ENCODE measurements at regions not wholly inside any gene's neighbourhood (a gene's known extent, or its start where the extent isn't known, plus 50 kb on each side); places are given as distances from the start of the nearest gene placed in this dataset.

DNA sequence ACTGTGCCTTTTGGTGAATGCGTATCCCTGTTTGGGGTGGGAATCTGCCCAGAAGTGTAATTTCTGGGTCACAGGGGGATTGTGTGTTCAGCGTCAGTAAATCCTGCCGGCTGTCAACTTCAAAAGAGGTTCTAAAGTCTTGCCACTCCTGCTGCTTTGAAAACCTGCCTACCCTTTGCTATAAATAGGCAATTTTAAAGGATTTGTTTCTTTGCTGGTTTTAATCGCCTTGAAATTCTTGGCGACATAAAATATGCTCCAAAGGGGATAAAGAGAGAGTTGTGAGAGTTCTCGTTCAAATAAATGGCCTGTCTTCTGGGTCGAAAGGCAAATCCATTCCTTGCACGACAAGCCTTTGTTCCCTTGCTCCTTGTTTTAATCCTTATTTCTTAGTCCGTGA, 143.4 kb downstream of the IRF8 start:
- Histone ChIP-seq H3K27ac (ENCODE audit: low read depth, low read length) (no peak overlapping the region), H3K4me1 (ENCODE audit: insufficient read depth, low read length) (no peaks in the 10 kb centered on the region), H3K27me3 (ENCODE audit: insufficient read depth, low read length) (peaks cover 8% of the 10 kb centered on the region; the same call in 1 of the 2 replicates), H3K9me3 (ENCODE audit: insufficient read depth, low read depth, low read length) (no peaks in the 10 kb centered on the region), H3K36me3 (ENCODE audit: insufficient read depth, low read length) (no peaks in the 10 kb centered on the region), H3K4me3 (ENCODE audit: low read length) (no peak overlapping the region), H3K9ac (ENCODE audit: low read depth, low read length) (no peak overlapping the region)
- WGBS = 89% methylated on average over 9 of the region's 9 CpGs

DNA sequence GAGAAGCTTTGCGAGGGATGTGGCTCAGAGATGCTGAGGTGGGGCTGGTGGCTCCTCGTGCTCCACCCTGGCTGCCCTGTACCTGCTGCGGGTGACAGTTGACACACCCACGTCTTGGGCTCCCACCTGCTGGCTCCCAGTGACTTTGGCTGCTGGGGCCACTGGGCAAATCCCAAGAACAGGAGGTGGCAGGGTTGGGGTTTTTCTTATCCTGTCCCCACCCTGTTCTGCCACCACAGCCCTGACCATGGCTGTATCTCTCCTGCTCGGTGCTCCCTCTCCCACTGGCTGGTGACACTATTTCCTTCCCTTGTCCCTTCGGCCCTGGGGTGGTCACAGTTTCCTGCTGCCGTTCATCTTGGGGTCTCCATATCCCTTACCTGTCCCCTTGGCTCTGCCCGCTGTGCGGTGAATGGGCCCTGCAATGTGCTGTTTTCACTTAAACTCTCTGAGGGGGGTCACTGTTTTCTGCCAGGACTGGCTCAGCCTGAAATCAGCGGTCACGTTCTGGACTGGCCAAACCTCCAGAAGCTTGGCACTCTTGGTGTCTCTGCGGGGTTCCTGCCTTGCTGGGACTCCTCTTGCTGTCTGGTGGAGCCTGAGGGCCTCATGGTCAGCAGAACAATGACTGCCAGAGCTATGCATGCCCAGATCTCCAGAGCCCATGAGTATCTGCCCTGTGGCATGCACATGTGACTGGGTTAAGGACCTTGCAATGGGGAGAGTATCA, 144.2 kb downstream of the IRF8 start:
- Histone ChIP-seq H3K4me1 (ENCODE audit: insufficient read depth, low read length) (peaks cover 3% of the 10 kb centered on the region; the same call in 1 of the 2 replicates), H3K9me3 (ENCODE audit: insufficient read depth, low read depth, low read length) (no peaks in the 10 kb centered on the region), H3K4me3 (ENCODE audit: low read length) (no peak overlapping the region), H3K36me3 (ENCODE audit: insufficient read depth, low read length) (no peaks in the 10 kb centered on the region), H3K9ac (ENCODE audit: low read depth, low read length) (no peak overlapping the region), H3K27ac (ENCODE audit: low read depth, low read length) (no peak overlapping the region), H3K27me3 (ENCODE audit: insufficient read depth, low read length) (peaks cover 11% of the 10 kb centered on the region; the same call in 1 of the 2 replicates)
- WGBS = 91% methylated on average over 12 of the region's 12 CpGs

DNA sequence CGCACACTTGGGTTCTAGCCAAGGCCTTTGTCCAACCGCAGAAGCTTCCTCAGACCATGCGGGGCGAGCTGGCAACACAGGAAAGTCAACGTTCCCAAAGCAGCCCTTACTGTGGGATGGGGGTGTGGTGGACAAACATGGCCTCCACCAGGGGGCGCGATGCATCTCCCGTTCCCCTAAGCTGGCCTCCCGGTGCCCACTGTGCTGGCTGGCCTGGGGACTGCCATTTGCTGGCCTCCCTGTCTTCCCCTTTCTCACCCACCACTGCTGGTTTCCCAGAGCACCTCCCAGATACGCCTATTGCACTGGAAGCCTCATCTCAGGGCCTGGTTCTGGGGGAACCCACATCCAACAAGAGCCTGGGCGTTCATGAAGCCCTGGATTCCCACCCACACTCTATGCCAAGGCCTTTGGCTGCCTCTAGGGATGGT, 145.3 kb downstream of the IRF8 start:
- 42% methylated on average over 11 of the region's 11 CpGs for whole genome bisulfite sequencing

DNA sequence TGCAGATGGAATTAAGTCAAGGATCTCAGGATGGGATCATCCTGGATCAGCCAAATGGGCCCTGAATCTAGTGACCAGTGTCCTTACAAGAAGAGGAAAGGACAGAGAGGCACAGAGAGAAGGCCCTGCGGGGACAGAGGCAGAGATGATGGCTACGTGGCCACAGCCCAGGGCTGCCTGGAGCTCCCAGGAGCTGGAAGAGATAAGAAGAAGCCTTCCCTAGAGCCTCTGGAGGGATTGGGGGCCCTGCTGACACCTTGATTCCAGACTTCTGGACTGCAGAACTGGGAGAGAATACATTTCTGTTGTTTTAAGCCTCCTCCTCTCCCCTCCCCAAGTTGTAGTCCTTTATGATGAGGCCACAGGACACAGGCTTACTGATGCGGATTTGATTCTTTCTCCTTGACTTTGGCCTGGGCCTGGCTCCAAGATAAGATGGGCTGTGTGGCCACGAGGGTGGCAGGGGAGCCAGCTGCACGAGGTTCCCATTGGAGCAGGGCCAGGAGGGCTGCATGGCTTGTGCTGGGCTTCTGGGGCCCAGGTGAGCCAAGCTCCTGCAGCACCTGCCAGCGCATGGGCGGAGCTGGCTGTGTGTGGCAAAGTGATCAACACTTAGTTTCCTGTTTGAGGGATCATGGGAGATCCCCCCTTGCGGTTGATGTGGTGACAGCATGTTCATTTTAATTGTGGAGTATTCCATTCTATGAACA, 146.1 kb downstream of the IRF8 start:
- Histone ChIP-seq H3K4me3 (ENCODE audit: low read length) (no peak overlapping the region), H3K4me1 (ENCODE audit: insufficient read depth, low read length) (peaks cover 6% of the 10 kb centered on the region; the same call in 1 of the 2 replicates), H3K9me3 (ENCODE audit: insufficient read depth, low read depth, low read length) (no peaks in the 10 kb centered on the region), H3K27me3 (ENCODE audit: insufficient read depth, low read length) (peaks cover 11% of the 10 kb centered on the region; the same call in 1 of the 2 replicates), H3K36me3 (ENCODE audit: insufficient read depth, low read length) (no peaks in the 10 kb centered on the region), H3K9ac (ENCODE audit: low read depth, low read length) (no peak overlapping the region), H3K27ac (ENCODE audit: low read depth, low read length) (no peak overlapping the region)
- 84% methylated on average over 8 of the region's 8 CpGs for WGBS

More for the DNA sequence above, 145.3 kb downstream of the IRF8 start:
- peaks cover 6% of the 10 kb centered on the region; the same call in 1 of the 2 replicates for H3K4me1 ChIP-seq (ENCODE audit: insufficient read depth, low read length)
- H3K9ac ChIP-seq (ENCODE audit: low read depth, low read length) = no peak overlapping the region
- H3K9me3 ChIP-seq (ENCODE audit: insufficient read depth, low read depth, low read length) = no peaks in the 10 kb centered on the region
- H3K36me3 ChIP-seq (ENCODE audit: insufficient read depth, low read length) = no peaks in the 10 kb centered on the region
- peaks cover 11% of the 10 kb centered on the region; the same call in 1 of the 2 replicates for H3K27me3 ChIP-seq (ENCODE audit: insufficient read depth, low read length)
- H3K4me3 ChIP-seq (ENCODE audit: low read length) = no peak overlapping the region
- no peak overlapping the region for H3K27ac ChIP-seq (ENCODE audit: low read depth, low read length)

DNA sequence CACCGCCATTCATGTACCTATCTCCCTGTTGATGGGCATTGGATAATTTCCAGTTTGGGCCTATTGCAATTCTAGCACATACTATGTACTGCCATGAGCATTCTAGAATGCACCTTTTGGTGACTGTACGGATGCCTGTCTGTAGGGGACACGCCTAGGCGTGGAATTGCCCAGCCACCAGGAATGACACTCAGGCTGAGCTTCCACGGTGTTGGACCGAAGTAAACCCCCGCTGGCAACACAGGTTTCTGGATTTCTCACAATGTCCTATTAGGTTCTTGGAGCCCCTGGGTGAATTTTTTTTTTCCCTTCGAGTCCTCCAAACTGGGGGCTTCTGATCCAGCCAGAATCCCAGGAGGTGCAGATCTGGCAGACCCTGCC, 146.6 kb downstream of the IRF8 start:
- no peaks in the 10 kb centered on the region for H3K9me3 ChIP-seq (ENCODE audit: insufficient read depth, low read depth, low read length)
- H3K36me3 ChIP-seq (ENCODE audit: insufficient read depth, low read length) = no peaks in the 10 kb centered on the region
- H3K4me1 ChIP-seq (ENCODE audit: insufficient read depth, low read length) = peaks cover 6% of the 10 kb centered on the region; the same call in 1 of the 2 replicates
- H3K27ac ChIP-seq (ENCODE audit: low read depth, low read length) = no peak overlapping the region
- 93% methylated on average over 8 of the region's 8 CpGs for WGBS
- no peak overlapping the region for H3K9ac ChIP-seq (ENCODE audit: low read depth, low read length)
- H3K4me3 ChIP-seq (ENCODE audit: low read length) = no peak overlapping the region
- peaks cover 11% of the 10 kb centered on the region; the same call in 1 of the 2 replicates for H3K27me3 ChIP-seq (ENCODE audit: insufficient read depth, low read length)

DNA sequence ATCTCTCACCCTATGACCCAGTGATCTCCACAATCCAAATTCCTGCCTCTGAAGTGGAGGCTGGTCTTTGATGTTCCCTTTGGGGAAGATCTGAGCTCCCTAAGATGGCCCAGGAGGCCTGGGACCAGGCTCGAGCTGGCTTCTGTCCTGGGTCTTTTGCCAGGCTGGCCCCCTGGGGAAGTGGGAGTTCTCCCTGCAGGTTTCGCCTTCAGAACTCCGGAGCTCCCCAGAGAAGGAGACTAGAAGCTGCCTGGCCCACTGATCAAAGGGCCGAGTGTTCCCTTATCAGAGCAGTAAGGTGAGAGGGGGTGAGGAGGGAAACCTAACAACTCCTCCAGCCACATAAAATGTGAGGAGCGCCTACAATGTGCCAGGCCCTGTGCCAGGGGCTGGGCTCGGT, 147.1 kb downstream of the IRF8 start:
- Histone ChIP-seq H3K27ac (ENCODE audit: low read depth, low read length) (no peak overlapping the region), H3K4me3 (ENCODE audit: low read length) (no peak overlapping the region), H3K27me3 (ENCODE audit: insufficient read depth, low read length) (peaks cover 10% of the 10 kb centered on the region; the same call in 1 of the 2 replicates), H3K36me3 (ENCODE audit: insufficient read depth, low read length) (no peaks in the 10 kb centered on the region), H3K9ac (ENCODE audit: low read depth, low read length) (no peak overlapping the region), H3K9me3 (ENCODE audit: insufficient read depth, low read depth, low read length) (no peaks in the 10 kb centered on the region), H3K4me1 (ENCODE audit: insufficient read depth, low read length) (peaks cover 6% of the 10 kb centered on the region; the same call in 1 of the 2 replicates)
- 73% methylated on average over 6 of the region's 6 CpGs for WGBS

DNA sequence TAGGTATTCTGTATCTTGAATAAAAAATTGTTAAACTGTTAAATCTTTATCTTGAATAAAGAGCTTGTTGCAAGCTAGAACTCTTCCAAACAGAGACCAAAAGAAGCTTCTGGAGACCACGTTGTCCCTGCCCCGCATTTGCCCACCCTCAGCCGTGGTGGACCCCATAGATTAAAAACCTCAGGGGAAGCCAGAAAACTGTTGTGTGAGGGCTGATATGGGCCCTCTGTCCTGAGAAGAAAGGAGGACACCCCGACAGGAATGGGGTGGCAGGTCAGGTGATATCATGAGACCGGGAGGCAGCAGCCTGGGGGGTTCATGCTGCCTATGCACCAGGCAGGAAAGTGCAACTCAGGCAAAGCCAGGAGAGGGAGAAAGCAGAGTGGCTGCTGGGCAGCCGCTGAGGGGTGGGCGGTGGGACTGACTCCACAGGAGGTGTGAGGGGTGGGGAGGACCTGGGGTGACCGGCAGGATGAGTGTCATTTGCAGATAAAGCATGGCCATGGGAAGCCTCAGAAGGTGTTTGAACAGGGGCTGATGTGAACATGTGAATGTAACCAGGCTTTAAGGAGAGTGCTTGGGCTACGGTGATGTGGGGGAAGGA, 147.8 kb downstream of the IRF8 start:
- H3K9me3 ChIP-seq (ENCODE audit: insufficient read depth, low read depth, low read length) = no peaks in the 10 kb centered on the region
- 59% methylated on average over 9 of the region's 9 CpGs for WGBS
- no peaks in the 10 kb centered on the region for H3K36me3 ChIP-seq (ENCODE audit: insufficient read depth, low read length)
- 0 out of 2 replicates have a peak, but pooled peaks cover 4% of the 10 kb centered on the region for H3K27me3 ChIP-seq (ENCODE audit: insufficient read depth, low read length)
- no peak overlapping the region for H3K4me3 ChIP-seq (ENCODE audit: low read length)
- H3K27ac ChIP-seq (ENCODE audit: low read depth, low read length) = no peak overlapping the region
- peaks cover 6% of the 10 kb centered on the region; the same call in 1 of the 2 replicates for H3K4me1 ChIP-seq (ENCODE audit: insufficient read depth, low read length)
- H3K9ac ChIP-seq (ENCODE audit: low read depth, low read length) = no peak overlapping the region

DNA sequence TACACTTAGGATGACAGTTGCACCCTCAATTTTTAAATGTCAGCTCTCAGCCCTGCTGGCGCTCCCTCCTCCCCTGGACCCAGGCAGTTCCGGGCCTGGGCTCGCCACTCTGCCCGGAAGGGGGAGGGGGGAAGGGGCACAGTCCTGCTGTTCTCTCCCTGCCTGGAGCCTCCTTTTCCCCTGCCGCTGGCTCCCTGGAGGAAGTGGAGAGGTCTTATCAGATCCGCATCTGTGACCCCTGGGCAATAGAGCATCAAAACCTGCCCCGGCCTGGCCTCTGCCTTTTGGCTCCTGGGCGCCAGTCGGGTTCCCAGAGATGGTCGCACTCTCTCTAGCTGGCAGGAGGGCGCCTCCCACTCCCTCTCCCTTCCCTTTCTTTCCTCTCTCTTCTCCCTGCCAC, 149.3 kb downstream of the IRF8 start:
- Histone ChIP-seq H3K27ac (ENCODE audit: low read depth, low read length) (no peak overlapping the region), H3K36me3 (ENCODE audit: insufficient read depth, low read length) (no peaks in the 10 kb centered on the region), H3K4me3 (ENCODE audit: low read length) (no peak overlapping the region), H3K9ac (ENCODE audit: low read depth, low read length) (no peak overlapping the region), H3K9me3 (ENCODE audit: insufficient read depth, low read depth, low read length) (no peaks in the 10 kb centered on the region), H3K4me1 (ENCODE audit: insufficient read depth, low read length) (peaks cover 6% of the 10 kb centered on the region; the same call in 1 of the 2 replicates), H3K27me3 (ENCODE audit: insufficient read depth, low read length) (0 out of 2 replicates have a peak, but pooled peaks cover 4% of the 10 kb centered on the region)
- 50% methylated on average over 11 of the region's 11 CpGs for WGBS

DNA sequence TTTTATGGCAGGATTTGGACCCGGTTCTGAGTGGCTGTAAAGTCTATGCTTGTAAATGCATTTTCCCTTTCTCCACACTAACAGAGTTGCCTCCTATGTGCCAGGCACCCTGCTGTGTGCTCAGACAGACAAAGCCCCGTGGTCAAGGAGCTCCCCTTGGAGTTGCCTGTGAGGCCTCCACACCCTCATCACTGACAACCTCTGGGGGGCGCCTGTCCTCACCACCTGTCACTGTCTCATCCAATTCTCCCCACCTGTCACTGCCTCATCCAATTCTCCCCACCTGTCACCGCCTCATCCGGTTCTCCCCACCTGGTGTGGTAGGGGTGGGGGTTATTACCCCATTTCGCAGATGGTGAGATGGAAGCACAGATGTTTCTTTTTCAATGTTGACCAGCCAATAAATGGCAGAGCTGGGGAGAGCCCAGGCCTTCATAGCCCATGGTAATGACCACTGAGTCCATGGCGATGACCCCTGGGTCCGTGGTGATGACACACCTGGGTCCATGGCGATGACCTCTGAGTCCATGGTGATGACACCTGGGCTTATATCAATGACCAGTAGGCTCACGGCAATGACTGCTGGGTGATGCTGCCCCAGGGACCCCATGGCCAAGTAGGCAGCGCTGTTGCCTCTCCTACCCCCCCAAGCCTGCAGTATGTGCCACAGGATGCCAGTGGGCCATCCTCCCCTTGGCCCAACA, 150.1 kb downstream of the IRF8 start:
- H3K27me3 ChIP-seq (ENCODE audit: insufficient read depth, low read length) = 0 out of 2 replicates have a peak, but pooled peaks cover 4% of the 10 kb centered on the region
- no peaks in the 10 kb centered on the region for H3K36me3 ChIP-seq (ENCODE audit: insufficient read depth, low read length)
- 84% methylated on average over 10 of the region's 11 CpGs for WGBS

DNA sequence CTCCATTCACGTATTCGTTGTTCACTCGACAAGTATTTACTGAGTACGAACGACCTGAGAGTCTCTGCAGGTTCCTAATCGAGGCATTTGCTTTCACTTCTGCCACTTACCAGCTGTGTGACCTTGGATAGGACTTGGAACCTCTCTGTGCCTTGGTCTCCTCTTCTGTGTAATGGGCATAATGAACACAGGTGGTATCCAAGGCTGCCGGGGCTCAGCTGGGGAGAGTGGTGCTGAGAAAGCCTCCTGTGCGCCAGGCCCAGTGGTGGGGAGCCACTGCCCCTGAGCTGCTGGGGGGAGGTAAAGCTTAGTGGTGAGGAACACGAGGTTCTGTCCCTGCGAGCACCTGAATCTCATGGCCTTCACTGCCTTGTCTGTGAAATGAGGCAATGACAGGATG, 150.7 kb downstream of the IRF8 start:
- H3K27me3 ChIP-seq (ENCODE audit: insufficient read depth, low read length) = 0 out of 2 replicates have a peak, but pooled peaks cover 4% of the 10 kb centered on the region

More for the DNA sequence above, 150.1 kb downstream of the IRF8 start:
- peaks cover 6% of the 10 kb centered on the region; the same call in 1 of the 2 replicates for H3K4me1 ChIP-seq (ENCODE audit: insufficient read depth, low read length)
- H3K27ac ChIP-seq (ENCODE audit: low read depth, low read length) = no peak overlapping the region
- no peaks in the 10 kb centered on the region for H3K9me3 ChIP-seq (ENCODE audit: insufficient read depth, low read depth, low read length)
- no peak overlapping the region for H3K4me3 ChIP-seq (ENCODE audit: low read length)
- H3K9ac ChIP-seq (ENCODE audit: low read depth, low read length) = no peak overlapping the region

More for the DNA sequence above, 150.7 kb downstream of the IRF8 start:
- H3K9ac ChIP-seq (ENCODE audit: low read depth, low read length) = no peak overlapping the region
- no peak overlapping the region for H3K4me3 ChIP-seq (ENCODE audit: low read length)
- H3K9me3 ChIP-seq (ENCODE audit: insufficient read depth, low read depth, low read length) = no peaks in the 10 kb centered on the region
- no peaks in the 10 kb centered on the region for H3K36me3 ChIP-seq (ENCODE audit: insufficient read depth, low read length)
- H3K27ac ChIP-seq (ENCODE audit: low read depth, low read length) = no peak overlapping the region
- H3K4me1 ChIP-seq (ENCODE audit: insufficient read depth, low read length) = peaks cover 6% of the 10 kb centered on the region; the same call in 1 of the 2 replicates
- 93% methylated on average over 10 of the region's 10 CpGs for WGBS

Data from HUES64 (cell line).